ENCODE measurements at regions not wholly inside any gene's neighbourhood (a gene's known extent, or its start where the extent isn't known, plus 50 kb on each side); places are given as distances from the start of the nearest gene placed in this dataset.
"Not testable (repeated sequence)": the region's sequence is repeated elsewhere in the genome, so short reads cannot be mapped to it uniquely, and the experiment has no call there.

DNA sequence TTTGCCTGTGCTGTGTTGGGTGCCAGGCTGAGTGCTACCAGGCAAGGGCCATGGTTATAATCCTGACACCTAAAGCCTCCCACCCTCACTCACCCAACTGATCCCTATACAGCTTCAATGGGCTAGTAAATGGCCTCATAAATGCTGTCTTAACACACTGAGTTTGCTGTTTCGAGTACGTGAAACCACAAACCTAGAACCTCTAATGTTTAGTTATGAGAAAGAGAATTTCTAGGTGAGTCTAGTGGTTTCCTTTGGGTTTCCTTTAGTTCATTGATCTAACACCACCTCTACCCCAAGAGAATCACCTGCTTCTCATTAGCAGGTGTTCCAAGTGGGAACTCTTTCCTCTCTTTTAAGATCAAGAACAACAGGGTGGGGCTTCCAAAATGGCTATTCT is 172.0 kb downstream of the MC4R start:
- no peak for DNase-seq

DNA sequence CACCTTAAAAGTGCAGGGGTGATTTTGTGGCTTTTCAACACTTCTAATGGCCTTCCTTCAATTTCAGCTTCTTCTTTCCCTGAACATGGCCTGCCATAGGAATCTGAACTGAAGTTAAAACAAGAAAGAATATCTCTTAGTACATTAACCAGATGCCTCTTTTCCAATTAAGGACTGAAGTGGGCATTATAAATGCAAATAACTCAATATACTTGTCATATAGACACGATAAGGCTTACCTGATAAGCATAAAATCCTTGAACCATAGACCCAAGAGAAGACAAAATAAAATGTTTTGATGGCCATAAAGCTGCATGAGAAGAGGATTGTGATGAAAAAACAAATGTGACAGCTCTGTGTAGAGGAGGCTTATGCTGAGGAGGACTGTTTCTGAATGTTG is 173.1 kb downstream of the MC4R start:
- DNase-seq, result no peak

DNA sequence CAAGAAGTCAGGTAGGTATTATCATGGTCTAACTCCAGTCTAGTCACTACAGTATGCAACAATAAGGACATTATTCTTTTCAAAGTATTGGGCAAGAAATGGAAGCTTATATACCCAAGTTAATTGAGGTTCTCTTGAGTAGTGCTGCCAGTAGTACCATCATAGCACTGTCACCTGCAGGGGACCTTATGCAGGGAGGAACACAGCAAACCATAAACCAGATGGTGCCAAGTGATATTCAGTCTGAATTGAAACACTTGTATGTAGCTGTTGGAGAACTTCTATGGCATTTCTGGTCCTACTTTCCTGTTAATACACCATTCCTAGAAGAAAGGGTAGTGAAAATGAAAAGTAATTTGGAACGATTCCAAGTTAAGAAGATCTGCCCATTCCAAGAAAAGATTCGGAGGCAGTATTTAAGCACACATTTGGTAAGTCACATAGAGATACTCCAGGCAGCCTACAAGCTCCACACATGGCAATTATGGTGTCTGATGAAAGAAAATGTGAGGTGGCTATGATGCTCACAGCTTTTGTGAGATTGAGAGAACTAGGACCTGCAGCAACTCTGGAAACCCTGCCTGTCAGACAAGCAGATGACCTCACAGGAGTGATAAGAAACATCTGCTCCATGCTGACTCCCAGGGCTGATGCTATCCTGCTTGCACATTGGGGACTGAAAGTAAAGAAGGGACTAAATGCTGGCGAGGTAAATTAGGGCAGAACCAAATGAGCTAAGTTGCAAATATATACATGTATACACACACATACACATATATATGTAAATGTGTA is 174.7 kb downstream of the MC4R start:
- DNase-seq, result no peak

DNA sequence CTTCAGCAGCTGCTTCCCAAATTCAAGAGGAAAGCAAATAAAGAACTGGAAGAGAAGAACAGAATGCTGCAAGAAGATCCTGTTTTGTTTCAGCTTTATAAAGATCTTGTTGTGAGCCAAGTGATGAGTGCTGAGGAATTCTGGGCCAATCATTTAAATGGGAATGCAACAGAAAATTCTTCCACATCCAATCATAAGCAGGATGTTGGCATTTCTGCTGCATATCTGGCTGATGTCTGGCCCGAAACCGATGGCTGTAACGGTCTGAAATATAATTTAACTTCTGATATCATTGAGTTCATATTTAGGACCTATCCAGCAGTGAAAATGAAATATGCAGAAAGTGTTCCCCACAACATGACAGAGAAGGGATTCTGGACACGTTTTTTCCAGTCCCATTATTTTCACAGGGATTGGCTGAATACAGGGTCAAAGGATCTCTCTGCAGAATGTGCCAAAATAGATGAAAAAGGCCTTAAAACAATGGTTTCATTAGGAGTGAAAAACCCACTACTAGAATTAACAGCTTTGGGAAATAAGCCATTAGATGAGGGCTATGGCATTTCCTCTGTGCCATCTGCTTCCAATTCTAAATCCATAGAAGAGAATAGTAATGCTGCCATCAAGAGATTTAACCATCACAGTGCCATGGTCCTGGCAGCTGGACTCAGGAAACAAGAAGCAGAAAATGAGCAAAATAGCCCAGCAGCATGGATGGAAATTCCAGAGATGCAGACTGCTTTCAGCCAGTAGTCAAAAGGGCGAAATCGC is 175.6 kb downstream of the MC4R start:
- no peak for DNase-seq

DNA sequence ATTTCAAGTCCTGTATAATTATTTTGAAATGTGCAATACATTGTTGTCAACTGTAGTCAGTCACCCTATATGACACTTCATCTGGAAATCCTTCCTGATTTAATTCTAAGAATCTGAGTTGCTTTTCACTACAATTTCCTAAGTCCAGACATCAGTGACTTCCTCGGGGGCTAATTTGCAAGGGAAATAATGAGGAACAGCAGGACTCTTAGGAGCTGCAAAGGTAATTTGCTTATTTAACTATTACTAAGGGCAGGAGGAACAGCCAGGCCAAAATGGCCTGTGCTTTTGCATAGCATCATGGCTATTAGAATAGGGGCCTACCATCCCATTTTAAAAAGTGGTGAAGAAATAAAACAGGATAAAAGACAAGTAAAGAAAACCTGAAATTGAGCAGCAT is 178.8 kb downstream of the MC4R start:
- DNase-seq, result no peak

DNA sequence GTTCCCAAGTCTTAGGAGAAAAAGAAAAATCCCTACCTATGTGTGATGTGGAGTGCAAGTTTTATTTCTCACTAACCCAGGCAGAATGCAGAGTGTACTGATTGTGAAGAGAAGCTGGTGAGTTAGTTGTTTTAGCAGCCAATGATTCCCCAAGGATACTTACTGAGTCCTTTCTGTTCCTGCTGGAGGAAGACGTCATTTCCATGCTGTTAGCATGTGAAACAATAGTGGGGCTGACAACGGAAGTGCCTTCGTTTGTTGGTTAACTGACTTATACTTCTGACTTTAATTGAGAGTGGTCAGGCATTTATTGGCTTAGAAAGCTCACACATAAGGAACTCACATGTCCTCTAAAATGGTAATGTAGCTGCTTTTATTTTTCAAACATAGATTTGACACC is 180.6 kb downstream of the MC4R start:
- DNase-seq, result no peak

DNA sequence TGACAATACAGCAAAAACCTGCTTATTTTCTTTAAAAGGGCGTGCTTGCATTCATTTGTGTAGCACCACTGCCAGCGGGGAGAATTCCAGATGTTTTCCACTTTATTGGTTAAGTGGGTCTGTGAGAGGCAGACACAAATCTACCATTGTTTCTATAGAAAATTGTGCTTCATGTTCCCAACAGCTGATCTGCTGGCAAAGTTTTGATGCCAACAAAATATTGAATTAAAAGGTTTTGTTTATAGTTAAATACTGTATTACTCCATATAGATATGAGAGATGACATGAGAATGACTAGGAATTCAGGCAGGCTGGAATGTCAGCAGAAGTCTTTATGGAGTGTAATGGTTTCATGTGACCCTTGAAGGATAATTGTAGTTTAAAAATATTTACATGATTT is 182.7 kb downstream of the MC4R start:
- no peak for DNase-seq

DNA sequence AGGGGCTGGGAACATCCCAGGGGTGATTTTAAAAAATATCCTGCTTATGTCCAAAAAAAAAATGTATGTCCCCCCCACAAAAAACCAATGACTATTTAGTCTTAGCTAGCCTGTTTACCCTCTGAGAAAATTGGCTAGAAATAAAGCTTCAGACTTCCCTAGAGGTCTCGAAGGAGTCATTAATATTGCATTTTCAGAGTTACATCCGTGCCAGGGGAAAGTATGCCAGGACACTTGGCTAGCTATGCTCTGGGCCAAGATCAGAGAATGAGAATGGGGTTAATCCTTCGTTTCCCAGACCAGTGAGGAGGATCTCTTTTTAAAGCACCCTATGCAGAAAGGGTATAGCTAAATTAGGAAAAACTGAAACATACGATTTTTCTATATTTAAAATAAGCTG is 183.6 kb downstream of the MC4R start:
- DNase-seq, result no peak

DNA sequence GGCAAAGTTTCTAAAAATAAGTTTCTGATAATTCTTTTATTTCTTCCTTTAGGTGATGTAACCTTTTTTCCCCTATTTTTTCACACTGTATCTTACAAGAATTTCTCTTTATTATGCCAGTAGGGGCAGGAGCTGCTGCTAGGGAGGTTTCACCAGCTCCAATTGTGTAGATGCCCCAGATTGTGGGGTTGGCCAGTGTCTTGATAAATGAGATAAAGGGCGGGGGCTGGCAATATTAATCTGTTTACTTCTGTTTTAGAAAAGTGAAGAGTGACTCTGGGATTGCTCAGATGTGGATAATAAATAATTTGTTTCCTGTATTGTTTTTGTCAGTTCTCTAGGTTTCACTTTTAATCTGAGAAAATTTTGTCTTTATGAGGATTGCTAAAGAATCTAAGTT is 190.4 kb downstream of the MC4R start:
- DNase-seq, result no peak

DNA sequence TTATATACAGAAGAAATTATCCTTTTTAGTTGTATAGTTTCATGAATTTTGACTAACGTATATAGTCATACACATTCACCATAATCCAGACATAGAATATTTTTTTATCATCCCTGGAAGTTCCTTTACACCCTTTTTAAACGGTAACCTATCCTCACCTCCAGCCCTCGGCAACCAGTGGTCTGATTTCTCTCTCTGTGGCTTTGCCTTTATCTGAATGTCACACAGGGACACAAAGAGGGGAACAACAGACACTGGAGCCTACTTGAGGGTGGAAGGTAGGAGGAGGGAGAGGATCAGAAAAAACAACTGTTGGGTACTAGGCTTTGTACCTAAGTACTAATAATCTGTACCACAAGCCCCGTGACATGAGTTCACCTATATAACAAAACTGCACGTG is 191.9 kb downstream of the MC4R start:
- DNase-seq, result no peak

DNA sequence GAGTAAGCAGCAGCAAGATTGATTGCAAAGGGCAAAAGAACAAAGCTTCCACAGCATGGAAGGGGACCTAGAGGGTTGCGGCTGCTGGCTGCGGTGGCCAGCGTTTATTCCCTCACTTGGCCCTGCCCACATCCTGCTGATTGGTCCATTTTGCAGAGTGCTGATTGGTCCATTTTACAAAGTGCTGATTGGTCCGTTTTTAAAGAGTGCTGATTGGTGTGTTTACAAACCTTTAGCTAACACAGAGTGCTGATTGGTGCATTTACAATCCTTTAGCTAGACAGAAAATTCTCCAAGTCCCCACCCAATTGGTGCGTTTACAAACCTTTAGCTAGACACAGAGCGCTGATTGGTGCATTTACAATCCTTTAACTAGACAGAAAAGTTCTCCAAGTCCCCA is 194.4 kb downstream of the MC4R start:
- not testable (repeated sequence) for DNase-seq

DNA sequence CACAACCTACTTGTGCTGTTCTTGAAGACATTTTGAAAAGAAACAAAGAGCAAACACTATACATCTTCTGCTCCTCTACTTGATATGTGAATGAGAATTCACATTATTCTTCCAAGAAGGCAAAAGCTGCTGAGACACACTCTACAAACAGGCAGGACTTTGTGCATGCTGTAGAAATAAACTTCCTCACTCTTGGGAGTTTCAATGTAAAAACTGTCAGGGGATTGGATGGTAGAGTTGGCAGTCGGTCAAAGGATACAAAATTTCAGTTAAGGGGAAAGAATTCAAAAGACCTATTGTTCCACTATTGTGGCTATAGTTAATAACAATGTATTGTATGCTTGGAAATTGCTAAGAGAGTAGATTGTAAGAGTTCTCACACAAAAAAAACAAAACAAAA is 196.3 kb downstream of the MC4R start:
- no peak for DNase-seq

DNA sequence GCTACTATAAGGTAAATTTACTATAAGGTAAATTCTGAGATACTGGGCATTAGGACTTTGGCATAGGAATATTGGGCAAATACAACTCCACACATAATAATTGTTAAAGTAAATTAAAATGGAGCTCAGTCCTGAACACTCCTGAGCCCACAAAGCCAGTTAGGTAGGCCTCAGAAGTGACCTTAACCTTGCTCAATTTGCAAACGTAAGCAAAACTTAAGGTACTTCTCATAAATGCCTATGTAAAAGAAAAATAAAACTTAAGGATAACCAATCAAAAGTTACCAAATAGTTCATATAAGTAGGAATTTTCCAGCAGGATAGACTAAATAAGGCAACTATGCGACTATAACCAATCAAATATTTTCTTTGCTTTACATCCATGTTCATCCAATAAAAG is 197.7 kb downstream of the MC4R start:
- DNase-seq, result no peak

DNA sequence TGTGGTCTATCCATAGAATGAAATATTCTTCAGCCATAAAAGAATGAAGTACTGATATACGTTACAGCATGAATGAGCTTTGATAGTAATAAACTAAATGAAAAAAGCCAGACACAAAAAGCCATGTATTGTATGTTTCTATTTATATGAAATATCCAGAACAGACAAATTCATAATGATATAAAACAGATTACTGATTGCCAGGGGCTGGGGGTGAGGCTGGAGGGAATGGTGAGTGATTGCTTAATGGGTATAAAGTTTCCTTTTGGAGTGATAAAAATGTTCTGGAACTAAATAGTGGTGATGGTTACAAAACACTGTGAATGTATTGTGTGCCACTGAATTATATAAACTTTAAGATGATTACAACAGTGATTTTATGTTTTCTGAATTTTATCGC is 200.5 kb downstream of the MC4R start:
- DNase-seq, result no peak

DNA sequence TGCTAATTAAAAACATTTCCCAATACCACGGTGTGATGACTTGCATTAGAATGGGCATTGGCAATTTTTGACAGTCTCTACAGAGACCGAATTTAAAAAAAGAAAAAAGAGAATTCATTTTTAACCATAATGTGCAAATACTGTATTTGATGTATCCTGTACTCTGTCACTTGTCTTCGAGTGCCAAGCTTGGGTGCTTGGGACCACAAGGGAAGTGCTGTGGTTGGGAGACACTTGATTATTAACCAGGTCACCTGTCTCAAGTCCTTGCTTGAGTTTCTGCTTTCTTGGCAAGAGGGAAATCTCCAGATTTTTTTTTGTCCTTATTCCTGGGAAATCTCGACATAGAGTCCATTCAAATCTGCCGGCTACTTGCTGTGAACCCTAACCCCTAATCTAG is 209.0 kb downstream of the MC4R start:
- no peak for DNase-seq

DNA sequence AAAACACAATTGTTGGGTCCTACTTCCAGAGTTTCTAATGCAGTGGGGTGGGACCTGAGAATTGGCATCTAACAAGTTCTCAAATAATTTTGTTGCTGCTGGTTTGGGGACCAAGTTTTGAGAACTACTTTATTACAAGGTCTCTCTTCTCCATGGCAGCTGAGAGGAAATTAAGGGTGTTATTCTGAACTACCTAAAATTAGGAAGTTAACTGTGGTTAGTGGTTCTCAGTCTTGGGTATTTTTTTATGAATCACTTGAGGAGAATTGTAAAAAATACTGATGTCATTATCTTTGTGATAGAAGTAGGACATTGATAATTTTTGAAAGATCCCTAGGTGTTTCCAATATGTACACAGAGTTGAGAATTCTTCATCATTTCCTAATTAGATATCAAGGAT is 210.2 kb downstream of the MC4R start:
- DNase-seq, result no peak

DNA sequence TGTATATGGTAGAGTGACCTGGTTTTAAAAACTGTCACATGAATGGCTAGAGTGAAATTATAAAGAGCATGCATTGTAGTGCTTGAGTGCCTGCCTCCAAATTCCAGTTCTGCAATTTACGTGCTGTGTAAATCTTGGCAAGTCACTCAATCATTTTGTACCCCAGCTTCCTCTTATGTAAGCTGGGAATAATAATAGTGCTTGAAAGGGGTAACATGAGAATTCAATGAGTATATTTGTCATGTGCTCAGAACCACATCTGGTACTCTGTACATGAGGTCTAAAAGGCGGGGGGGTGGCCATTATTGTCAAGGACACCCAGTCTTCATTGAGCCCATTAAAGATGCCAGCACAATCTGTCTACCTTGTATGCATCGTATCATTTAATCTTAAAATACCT is 214.8 kb downstream of the MC4R start:
- no peak for DNase-seq

DNA sequence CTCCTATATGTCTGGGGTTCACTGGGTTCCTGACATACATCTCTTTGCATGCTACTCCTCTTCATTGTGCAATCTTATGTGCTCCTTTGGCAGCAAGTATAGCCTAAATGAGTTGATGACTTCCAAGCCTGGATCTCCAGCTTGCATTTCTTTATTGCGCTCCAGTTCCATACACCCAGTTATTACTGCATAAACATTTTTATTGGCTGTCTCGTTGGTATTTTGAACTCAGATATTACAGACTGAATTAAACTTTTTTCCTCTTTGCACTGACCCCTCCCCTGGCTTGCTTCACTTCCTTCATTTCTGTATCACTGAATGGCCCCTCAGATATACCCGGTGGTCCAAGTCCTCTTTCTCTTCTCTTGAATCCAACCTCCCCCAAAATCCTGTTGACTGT is 219.2 kb downstream of the MC4R start:
- no peak for DNase-seq

DNA sequence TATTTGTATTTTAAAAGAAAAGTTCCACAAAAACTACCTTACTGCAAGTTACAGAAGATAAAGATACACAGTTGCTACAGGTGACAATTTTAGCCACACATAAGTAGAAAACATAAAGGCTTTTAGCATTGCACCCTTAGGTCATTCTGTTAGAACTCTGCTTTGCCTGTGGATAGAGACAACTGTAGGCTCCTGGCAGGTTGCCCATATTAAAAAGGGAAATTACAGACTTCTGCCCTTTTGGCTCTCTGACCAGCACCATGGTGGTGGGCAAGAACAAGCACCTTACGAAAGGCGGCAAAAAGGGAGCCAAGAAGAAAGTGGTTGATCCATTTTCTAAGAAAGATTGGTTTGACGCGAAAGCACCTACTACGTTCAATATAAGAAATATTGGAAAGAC is 223.3 kb downstream of the MC4R start:
- DNase-seq, result no peak

DNA sequence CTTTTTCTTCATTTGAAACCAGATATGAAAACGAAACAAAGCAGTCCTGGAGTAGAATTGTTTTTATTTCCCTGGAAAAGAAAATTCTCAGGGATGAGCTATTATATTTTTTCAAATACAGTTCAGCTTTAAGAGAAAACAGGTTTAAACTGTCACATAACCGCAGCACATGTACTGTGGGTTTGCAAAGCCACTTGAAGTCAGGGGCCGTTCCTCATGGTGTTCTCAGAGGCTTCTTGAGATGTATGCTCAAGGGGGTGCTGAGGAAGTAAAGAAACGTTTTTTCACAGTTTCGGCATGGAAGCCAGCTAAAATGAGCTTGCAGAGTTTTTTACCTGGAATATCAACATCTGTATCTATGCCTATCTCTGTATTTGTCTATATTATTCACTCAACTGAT is 225.3 kb downstream of the MC4R start:
- DNase-seq, result no peak

DNA sequence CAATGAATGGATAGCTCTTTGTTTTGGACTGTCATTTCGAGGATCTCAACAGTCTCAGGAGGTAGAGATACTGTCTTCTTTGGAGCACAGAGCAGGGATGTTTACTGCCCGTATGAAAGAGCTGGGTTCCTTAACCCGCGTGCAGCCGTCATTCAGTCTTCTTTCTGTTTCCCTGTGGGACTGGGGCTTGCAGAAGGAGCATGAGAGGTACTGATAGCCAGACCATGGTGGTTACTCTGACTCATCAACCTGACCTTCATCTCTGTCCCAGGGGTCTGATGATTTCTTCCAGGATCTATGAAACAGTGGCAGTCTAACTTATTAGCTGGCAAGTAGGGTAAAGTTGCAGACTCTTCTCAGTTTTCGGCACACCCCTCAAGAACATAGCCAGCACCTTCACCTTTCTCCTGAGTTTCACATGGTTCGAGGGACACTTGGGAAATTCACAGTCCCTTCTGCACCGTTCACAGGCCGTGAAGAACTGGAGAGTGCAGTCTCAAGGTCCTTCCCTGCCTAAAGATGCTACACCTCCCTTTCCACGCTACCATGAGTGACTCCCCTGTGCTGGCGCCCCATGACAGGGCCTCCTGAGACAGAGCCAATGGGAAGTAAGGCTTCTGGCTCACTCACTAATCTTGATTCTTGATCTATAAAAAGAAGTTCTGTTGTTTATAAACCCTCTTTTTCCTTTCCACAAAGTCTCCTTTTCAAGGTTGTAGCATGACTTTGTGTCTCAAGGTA is 226.2 kb downstream of the MC4R start:
- DNase-seq, result no peak

DNA sequence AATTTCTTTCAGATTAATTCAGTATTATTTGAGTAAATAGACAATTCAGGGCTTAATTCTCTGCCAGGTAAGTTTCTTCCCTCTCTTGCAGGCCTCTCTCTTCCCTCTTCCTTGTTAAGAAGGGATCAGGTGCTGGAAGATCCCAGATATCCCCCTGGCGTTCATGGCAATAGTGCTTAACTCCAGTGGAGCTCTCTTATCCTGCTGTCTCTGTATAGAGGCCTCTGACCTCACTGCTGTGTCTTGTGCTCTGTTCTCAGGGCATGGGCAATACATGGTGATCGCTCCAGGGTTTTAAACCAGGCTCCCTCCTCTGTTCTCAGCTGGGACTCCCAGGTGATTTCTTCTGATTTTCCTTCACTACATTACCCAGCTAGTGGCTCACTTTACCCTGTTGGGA is 226.8 kb downstream of the MC4R start:
- DNase-seq, result no peak

DNA sequence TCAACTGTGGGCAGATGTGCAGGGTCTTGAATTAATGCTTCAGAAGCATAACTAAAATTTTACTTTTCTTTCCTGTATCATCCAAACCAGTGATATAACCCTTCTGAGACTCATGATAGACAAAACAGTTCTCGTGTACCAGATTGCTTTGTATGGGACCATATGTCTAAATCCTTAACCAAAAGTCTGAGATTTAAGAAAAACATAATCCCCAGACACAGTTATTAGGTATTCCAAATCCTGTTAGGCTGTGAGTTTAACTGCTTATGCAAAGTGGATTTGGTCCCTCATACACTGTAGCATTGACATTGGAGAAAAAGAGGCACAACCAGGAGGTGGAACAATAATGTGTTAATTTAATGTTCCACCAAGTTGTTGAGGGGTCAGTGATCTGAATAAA is 235.0 kb downstream of the PMAIP1 start:
- no peak for DNase-seq

DNA sequence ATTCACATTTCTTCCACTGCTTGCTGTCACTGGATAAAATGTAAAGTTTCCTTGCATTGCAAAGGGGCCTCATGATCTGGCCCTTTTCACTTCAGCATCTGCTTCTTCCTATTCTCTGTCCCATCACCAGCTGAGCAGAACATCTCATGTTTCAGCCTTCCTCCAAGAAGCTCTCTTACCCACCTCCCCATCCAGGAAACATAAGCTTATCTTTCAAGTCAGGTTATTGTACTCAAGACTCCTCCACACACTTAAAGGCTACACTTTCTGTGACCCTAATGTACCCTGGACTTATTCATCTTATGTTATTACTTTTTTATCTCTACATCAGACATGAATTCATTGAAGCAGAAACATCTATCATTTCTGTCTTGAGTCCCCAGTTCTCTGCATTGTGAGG is 230.5 kb downstream of the PMAIP1 start:
- no peak for DNase-seq
